ENCODE measurements at regions not wholly inside any gene's neighbourhood (a gene's known extent, or its start where the extent isn't known, plus 50 kb on each side); places are given as distances from the start of the nearest gene placed in this dataset.

DNA sequence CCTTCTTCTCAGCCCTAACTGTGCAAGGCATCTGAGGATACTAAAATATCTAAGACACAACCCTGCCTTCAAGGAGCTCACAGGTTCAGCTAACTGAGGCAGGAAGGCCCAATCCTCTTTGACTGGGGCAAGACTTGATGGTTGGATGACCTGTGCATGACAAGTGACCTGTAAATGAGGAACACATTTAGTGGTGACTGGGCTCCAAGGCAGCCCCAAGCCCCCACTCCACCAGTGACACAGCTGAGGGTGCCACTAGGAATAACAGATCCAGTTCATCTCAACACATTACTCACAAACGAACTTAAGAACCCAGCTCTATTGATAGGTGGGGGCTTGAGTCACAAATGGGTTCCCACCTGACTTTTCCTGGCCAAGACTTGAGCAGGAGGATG lies 244.7 kb upstream of the IRF2BP2 start:
- Mint-ChIP-seq H3K4me3 (no peak overlapping the region), H3K36me3 (ENCODE audit: low read depth) (no peaks in the 10 kb centered on the region), H3K4me1 (peaks cover 16% of the 10 kb centered on the region), H3K27me3 (no peaks in the 10 kb centered on the region), H3K9me3 (no peaks in the 10 kb centered on the region), H3K27ac (no peak overlapping the region)
- intact Hi-C loops (cut with micrococcal nuclease): no loop called here
- DNase-seq (no peak), ATAC-seq (ENCODE audit: low read depth) (no peak)
- TF ChIP-seq CTCF (IDR thresholded peaks at IDR 0.05): no peak
- ChIA-PET CTCF (no interaction called here), POLR2A (interaction anchor here (0.6 kb wide), 1 partner anchor 243 kb away, joined by 3 read pairs; no protein-coding TSS in a partner anchor)

- Mint-ChIP-seq H3K27me3 (no peaks in the 10 kb centered on the region), H3K4me3 (no peak overlapping the region), H3K9me3 (no peaks in the 10 kb centered on the region), H3K4me1 (peaks cover 22% of the 10 kb centered on the region), H3K36me3 (ENCODE audit: low read depth) (no peaks in the 10 kb centered on the region), H3K27ac (no peak overlapping the region)
- POLR2A ChIA-PET: interaction anchor here (0.6 kb wide), 2 partner anchors 28 to 243 kb away, joined by 3 to 5 read pairs; no protein-coding TSS in a partner anchor
- DNase-seq: no peak
- no peak for TF ChIP-seq CTCF (IDR thresholded peaks at IDR 0.05)
- ATAC-seq (ENCODE audit: low read depth): no peak
- intact Hi-C loops (cut with micrococcal nuclease): no loop called here
- CTCF ChIA-PET: no interaction called here
Measured at GRCh38 chr1:234853906-234854644, 244.1 kb upstream of the IRF2BP2 start.

DNA sequence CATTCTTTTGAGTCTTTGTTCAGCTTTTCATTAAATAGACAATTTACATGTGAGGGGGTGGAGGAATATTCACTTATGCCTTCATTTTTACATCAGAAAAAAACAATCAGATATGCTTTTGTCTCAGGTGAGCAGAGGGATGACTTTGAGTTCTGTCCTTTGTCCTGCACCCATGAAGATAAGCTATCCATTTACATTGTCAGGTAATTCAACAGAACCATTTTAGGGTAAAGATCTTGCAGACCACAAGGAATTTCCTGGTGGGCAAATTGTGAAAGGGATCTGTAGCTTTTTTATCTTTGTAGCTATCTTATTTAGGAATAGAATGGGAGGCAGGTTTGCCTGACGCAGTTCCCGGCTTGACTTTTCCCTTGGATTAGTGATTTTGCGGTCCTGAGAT lies 242.7 kb upstream of the IRF2BP2 start:
- no peak for TF ChIP-seq CTCF (IDR thresholded peaks at IDR 0.05)
- DNase-seq (no peak), ATAC-seq (ENCODE audit: low read depth) (no peak)
- Mint-ChIP-seq H3K27ac (no peak overlapping the region), H3K4me3 (no peak overlapping the region), H3K27me3 (no peaks in the 10 kb centered on the region), H3K36me3 (ENCODE audit: low read depth) (no peaks in the 10 kb centered on the region), H3K9me3 (no peaks in the 10 kb centered on the region), H3K4me1 (peaks cover 23% of the 10 kb centered on the region)
- ChIA-PET POLR2A (interaction anchor here (1.0 kb wide), 1 partner anchor 11 kb away, joined by 3 read pairs; no protein-coding TSS in a partner anchor), CTCF (no interaction called here)
- intact Hi-C loops (cut with micrococcal nuclease): no loop called here

- H3K36me3 Mint-ChIP-seq (ENCODE audit: low read depth): no peaks in the 10 kb centered on the region
- ChIA-PET CTCF (no interaction called here), POLR2A (interaction anchor here (1.0 kb wide), 1 partner anchor 10 kb away, joined by 3 read pairs; no protein-coding TSS in a partner anchor)
- ATAC-seq (ENCODE audit: low read depth): peak; percentile 34
- no peak overlapping the region for H3K4me3 Mint-ChIP-seq
- no peaks in the 10 kb centered on the region for H3K27me3 Mint-ChIP-seq
- TF ChIP-seq CTCF (IDR thresholded peaks at IDR 0.05): no peak
- no peak for DNase-seq
- intact Hi-C loops (cut with micrococcal nuclease): no loop called here
- H3K27ac Mint-ChIP-seq: peak overlapping the region; percentile 46
- H3K4me1 Mint-ChIP-seq: peaks cover 23% of the 10 kb centered on the region
- no peaks in the 10 kb centered on the region for H3K9me3 Mint-ChIP-seq
Measured at GRCh38 chr1:234851450-234852438, 241.8 kb upstream of the IRF2BP2 start.

- CTCF ChIA-PET: no interaction called here
Measured at GRCh38 chr1:234849832-234850231, 239.9 kb upstream of the IRF2BP2 start.

More at GRCh38 chr1:234849832-234850231, 239.9 kb upstream of the IRF2BP2 start:
- ATAC-seq (ENCODE audit: low read depth) (no peak), DNase-seq (no peak)
- POLR2A ChIA-PET: no interaction called here
- no peak for TF ChIP-seq CTCF (IDR thresholded peaks at IDR 0.05)
- Mint-ChIP-seq H3K36me3 (ENCODE audit: low read depth) (no peaks in the 10 kb centered on the region), H3K27me3 (no peaks in the 10 kb centered on the region), H3K4me3 (no peak overlapping the region), H3K27ac (no peak overlapping the region), H3K9me3 (no peaks in the 10 kb centered on the region), H3K4me1 (peaks cover 36% of the 10 kb centered on the region)
- intact Hi-C loops (cut with micrococcal nuclease): no loop called here
